T1000 (cell line): ENCODE measurements at regions not wholly inside any gene's neighbourhood (a gene's known extent, or its start where the extent isn't known, plus 50 kb on each side); places are given as distances from the start of the nearest gene placed in this dataset.

Experiments used
- DNase-seq: peaks from one replicate; lab custom pipeline; 2025; ENCODE audit warnings: mixed read lengths; lab: John Stamatoyannopoulos, UW

DNA sequence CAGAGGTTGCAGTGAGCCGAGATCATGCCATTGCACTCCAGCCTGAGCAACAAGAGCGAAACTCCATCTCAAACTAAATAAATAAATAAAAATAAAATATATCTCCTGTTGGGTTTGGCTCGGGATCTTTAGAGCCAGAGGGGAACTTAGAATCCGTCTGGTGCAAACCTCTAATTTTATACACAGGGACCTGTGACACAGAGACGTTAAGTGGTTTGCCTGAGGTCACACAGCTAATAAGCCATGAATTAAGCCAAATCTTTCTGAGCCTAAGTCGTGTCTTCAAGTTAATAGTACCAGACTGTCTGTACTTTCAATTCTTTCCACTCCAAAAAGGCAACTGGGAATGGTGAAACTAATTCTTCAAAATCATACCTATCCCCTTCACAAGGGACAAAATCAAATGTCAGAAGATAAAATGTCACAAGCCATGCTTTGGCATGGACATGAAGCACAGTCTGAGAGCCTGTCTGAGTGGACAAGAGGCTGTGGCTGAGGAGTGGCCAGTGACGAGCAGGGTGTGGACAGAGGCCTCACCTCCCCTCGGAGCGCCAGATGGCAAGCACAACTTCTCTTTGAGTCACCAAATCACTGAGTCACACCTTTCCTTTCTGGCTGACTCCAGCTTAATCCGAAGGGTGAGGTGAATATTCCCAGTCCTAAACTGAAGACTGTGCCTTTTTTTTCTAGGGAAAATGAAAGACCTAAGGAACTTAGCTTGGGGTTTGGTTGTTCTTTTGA lies 177.4 kb downstream of the TFAP2A start:
- DNase-seq, result no peak

DNA sequence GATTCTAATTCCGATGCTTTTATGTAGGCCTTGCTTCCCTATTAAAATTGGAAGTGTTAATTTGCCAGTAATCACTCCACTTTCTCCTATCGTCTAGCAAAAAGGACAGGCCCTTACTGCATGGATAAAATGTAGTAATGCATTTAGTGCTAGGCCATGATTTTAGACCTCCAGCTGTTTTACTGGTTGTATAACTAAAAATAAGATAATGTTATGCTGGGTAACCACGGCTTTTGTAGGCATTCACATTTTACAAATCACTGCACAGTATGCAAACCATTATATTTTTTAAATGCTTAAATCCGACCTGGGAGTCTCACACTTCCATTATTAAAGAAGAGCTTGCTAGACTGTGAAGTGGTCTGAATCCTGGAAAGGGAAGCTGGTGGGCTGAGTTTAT lies 179.5 kb downstream of the TFAP2A start:
- no peak for DNase-seq

DNA sequence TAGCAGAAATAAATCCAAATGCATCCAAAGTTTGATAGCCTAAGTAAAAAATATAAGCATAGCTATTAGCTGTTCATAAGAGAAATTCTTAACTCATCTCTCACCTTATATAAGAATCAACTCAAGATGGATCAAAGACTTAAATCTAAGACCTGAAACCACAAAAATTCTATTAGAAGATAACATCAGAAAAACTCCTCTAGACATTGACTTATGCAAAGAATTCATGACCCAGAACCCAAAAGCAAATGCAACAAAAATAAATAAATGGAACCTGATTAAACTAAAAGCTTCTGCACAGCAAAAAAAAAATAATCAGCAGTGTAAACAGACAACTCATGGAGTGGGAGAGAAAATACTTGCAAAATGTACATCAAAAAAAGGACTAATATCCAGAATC lies 184.3 kb downstream of the TFAP2A start:
- DNase-seq, result no peak

DNA sequence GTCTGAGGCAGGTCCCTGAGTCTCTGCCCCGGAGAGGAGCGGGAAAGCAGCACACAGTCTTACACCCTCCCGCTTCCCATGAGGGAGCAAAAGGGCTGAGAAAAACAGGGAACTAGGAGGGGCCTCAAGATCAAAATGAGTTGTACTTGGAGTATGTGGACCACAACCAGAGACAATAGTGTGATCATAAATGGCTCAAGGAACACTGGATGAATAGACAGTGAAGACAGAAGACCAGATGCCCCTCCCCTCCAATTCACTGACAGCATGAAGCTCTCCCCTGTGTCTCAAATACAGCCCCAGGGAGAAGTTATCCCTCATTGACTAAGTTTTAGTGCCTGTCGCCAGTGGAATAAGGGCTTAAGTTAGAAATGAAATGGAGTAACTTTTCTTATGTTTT lies 191.0 kb downstream of the TFAP2A start:
- DNase-seq, result no peak

DNA sequence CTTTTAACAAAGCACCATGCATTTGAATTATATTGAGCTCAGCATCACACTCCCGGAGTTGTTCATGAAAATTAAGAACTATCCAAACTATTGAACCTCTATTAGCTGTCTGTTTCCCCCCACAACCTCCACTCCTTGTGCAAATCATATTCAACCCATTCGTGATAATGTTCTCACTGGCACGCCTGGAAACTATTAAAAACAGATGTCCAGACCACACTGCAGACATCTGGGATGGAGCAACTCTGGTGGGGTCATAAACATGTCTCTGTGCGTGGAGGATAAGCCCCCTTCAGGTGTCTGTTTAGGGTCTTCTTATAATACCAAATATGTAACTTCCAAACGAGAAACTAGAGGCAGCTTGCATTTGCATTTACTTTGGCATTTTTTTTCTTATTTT lies 193.7 kb downstream of the TFAP2A start:
- DNase-seq, result no peak

DNA sequence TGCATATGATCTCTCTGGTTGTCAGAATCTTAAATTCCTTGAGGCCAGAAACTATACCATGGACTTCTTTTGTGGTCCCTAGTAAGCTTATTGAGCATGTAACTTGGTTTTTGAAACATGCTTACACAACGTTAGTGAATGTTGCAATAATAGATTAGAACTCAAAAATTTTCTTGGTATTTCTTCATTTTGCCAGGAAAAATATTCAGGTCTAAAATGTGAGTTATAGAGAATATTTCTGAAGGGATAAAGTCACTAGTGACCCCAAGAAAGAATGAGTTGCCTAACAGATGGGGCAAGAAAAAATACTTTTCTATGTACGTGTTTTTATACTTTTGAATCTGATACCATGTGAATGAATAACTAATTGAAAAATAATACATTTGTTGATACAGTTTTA lies 195.4 kb downstream of the TFAP2A start:
- DNase-seq, result no peak

DNA sequence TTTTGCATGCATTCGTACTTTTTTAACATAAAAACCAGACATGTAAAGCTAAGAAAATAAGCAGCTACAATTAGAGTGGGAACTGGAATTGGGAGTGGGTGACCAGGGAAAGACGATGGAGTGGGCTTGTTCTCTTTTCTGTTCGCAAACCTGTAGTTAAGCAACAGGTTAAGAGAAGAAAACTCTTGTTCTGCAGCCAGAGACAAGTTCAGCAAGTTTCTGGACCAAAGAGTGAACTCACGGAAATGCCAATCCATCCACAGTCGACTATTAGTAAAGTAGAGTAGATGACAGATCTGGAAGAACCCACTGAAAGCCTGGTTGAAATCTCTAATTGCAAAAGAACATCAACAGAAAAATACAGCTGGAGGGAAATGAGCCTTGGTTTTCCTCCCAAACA lies 197.8 kb downstream of the TFAP2A start:
- no peak for DNase-seq

DNA sequence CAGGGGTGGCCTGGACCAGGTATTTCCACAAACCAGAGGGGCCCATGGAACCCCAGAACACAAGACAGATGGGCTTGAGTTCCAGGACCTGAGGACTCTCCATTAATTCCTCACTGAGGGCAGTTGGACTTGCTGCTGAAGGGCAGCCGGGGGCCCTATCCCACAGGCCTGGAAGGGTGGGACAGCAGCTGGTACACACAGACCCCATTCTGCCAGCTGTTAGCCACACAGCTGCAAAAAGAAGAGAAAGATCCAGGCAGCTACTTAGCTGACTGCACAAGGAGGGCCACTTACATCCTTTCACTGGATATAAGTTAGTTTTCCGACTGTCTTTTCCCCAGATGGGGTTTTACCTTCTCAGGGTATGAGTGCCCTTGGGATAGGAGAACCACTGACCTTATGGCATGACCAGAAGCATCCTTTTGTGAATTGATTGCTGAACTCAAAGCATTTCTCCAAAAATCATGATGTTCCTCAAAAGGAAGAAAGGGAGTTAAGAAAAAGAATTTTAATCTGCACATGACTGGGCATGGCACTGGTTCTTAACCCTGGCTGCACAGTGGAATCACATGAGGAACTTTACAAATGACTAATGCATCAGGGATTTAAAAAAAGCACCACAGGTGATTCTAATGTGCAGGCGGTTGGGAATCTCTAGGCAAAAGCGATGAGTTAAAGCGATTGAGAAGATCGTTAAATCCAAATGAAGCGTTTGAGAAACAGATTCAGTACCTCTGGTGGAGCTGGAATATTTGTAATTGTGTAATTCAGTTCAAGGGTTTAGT lies 199.4 kb downstream of the TFAP2A start:
- no peak for DNase-seq

DNA sequence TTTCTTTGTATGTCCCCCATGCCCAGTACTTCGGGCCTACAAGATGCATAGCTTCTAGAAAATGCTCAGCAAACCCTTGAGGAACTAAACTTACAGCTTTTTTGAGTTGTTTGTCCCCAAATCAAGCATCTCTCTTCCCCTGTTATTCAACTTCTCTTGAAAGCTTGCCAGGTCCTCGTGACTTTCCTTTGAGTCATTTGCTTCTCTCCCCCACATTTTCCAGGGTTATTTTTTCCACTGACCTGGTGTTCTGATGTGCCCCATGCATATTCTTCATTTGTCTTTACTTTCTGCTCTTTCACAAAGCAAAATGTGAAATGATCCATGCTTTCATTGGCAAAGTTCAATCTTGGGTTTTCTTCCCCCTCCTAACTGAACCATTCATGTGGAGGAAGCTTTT lies 204.8 kb downstream of the TFAP2A start:
- peak; percentile 15 for DNase-seq

DNA sequence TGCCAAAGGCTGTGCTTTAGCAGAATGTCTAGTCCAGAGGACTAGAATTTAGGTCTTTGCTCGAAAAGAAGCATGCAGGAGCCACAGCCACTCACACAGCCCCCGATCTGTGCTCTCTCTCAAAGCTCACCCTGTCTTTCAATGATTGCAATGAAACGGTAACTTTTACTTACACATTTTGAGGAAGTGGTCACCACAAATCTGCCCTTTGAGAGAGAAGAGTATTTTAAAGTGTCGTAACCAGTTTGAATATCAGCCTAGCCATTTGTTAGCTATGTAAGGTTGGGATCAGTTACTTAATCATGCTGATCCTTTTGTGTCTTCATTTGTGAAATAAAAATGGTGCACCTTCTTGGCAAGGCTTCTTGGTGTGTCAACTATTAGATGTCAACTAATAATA lies 209.0 kb downstream of the TFAP2A start:
- no peak for DNase-seq

DNA sequence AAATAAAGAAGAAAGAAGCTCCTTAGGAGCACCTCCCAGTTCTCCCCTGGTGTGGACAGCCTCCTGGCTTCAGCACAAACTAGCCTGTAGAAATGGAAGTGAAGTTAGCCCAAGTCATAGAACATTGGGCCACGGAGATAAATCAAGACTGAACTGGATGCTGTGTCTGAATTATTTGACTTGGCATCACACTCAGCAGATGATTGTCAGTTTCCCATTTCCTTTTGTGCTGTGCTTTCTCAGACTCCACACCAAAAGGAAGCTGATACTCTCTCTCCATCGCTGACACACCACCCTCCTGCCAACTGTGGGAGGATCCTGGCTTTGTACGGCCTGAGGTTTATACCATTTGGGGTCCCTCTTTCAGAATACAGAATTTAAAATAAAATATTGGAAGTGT lies 209.8 kb downstream of the TFAP2A start:
- no peak for DNase-seq

DNA sequence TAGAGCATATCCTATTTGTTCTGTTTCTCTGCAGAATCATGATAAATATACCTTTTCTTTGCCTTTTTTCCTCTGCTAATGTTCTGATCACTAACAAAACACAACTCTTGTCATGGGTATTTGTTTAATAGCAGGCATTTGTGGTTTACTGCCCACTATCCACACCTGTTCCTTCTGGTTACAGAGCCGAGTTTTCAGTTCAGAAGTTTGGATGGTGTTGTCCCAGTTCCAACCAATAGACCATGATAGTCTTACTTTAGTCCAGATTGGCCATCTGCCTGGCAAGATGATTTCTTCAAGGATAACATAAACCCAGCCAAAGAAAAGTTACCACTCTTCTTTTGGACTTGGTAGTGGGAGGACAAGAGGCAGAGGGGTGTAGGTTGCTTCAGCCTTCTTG lies 211.2 kb downstream of the TFAP2A start:
- DNase-seq, result no peak

DNA sequence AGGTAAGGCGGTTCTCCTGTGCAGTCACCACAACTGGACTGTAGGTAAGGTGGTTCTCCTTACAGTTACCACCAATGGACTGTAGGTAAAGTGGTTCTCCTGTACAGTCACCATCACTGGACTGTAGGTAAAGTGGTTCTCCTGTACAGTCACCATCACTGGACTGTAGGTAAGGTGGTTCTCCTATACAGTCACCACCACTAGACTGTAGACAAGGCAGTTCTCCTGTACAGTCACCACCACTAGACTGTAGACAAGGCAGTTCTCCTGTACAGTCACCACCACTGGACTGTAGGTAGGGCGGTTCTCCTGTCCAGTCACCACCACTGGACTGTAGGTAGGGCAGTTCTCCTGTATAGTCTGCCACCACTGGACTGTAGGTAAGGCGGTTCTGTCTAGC lies 212.3 kb downstream of the TFAP2A start:
- no peak for DNase-seq

DNA sequence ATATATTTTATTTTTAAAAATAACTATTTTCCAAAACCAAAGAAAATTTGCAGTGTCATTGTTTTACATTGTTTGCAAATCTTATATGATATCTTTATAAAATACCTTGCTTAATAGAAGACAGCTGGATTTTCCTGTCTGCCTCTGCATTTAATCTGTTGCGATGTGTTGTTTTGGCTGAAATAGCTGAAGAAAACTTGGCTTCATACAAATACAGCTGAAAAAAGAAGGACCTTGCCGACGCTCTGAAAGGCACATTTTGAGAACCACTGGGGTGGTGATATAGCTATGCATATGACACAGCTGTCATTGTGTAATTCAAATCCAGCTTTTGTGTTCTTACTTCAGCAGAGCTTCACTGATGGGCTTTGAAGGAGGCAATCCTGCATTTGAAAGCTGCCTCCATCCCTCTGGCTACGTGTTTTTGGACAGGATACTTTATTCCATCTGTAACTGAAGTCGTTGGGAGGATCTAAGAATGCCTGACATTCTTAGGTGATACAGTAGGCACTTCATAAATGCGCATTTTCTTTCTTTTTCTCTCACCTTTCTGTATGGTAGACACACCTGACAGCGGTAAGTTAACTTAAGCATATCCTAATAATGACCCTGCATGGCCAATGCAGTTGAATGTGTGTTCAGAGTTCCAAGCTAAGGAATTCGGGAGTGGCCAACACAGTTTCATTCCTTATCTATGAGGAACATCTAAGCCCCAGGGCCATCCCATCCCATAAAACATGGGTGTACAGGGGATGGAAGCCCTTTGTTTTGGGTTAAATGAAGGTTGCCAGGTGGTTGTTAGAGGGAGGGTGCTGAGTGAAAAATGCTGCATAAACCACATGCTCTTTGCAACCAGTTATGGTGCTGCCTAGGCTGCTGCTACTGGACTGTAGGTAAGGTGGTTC lies 213.0 kb downstream of the TFAP2A start:
- DNase-seq, result no peak

DNA sequence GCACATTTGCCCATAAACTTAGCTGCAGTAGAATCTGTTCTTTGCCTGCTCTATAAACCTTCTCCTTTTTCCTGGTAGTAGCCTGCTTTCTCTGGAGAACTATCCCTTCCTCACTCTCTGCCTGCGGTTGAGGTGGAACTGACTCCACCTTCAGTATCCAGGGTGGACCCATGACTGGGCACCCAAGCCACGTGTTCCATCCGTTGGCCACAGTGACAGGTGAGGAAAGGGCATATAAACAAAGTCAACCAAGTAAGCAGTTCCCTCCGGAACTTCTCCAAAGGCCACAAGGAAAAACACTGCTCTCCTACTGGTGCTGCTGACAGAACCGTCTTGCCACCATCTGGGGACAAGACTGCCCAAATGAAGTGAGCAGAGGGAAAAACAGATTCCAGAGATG lies 218.8 kb downstream of the TFAP2A start:
- no peak for DNase-seq

DNA sequence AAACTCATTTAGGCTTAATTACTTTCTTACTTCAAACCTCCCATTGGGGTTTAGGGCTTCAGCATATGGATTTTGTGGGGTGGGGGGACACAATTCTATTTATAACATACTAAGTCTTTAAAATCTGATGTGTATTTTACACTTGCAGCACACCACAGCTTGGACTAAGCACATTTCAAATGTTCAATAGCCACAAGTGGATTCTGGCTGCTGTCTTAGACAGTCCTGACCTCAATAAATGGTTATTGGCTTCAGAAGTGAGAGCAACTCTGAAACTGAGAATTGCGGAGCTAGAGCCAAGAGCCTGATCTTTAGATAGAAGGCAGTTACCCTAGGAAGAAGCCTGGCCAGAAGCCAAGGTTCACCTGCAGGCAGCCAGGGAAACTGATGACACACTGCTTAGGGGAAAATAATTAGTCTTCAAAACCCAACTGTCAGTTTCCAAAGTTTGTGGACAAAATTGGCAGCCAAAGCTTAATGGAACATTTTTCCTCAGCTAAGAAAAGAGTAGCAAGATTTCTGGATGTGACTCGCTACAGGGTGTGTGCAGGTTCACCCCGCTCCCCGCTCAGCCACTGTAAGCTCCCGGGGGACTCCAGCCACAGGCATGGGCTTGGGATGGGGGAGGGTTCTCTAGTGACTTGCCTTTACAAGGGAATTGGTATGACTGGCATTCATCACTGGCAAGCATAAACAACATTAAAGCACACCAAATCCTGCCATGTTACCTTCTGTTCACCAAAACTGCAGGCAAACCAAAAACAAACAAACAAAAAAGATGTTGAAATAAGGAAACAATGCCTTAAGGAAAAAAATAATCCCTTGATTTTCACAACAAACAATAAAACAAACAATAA lies 219.8 kb downstream of the TFAP2A start:
- DNase-seq, result peak; percentile 57

DNA sequence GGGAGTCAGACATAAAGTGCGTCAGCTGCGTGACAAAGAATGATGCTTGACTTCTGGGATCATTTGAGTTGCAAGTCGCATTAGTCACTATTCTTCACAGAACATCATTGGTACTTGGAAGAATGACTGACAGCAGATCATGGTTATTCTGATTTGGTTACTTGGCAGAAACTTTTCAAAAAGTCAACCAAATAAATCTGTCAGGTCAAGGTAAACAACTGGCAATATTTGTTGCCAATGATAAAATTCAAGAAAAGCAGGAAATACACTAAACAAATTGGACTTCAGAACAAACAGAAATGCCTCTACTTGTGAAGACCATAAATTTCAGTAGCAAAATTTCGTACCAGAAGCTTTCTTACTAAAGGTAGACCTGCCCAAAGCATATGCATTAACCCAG lies 221.6 kb downstream of the TFAP2A start:
- DNase-seq, result no peak

DNA sequence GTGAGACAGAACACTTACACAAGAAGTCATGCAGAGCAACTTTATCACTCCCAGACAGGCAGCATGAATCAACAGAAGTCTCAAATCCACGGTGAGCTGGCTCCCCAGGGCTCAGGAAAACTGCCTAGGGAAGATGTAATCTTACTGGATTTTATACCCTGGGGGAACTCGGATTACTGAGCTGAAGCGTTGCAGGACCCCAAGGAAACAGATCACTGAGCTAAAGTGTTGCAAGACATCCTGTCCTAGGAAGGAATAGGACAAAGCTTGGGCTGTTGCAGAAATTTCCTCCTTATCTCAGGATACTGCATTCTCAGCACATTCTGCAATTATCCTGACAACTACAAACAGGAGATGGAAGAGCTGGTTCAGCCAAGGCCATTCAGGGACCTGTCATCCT lies 224.8 kb downstream of the TFAP2A start:
- DNase-seq, result peak; percentile 62

DNA sequence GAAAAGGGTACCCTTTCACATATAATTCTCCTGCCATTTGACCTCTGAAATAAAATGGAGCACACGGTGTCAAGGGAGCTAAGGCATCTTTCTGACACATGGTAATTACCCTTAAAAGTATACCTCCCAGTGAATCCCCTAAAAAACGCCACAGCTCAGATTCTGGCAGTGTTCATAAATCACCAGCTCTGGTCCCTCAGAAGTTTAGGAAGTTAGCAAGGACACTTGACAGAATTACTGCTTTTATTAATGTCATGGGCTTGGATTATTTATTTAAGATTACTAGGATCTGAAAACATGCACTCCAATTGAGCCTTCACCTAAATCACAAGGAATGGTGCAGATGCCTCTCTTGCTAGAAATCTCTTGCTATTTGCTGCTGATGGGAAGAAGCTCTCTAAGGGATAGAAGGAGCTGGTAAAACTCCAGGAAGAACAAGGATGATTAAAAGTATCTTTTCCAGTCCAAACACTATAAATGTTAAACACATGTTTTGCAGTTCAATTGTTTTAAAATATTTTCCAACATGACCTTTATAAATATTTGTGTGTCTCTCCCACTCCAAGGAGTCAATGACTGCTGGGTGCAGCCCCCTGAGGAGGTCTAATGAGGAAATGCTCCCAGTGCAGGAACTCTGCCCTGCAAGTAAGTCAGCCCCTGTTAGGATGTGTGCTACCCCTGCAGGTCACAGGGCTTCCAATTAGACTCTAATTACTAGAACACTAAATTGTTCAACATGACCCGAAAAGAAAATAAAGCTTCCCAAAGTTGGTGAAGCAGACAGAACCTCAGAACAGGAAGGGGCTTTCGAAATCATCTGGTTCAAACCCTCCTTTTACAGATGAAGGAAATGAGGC lies 230.3 kb downstream of the TFAP2A start:
- DNase-seq, result no peak

DNA sequence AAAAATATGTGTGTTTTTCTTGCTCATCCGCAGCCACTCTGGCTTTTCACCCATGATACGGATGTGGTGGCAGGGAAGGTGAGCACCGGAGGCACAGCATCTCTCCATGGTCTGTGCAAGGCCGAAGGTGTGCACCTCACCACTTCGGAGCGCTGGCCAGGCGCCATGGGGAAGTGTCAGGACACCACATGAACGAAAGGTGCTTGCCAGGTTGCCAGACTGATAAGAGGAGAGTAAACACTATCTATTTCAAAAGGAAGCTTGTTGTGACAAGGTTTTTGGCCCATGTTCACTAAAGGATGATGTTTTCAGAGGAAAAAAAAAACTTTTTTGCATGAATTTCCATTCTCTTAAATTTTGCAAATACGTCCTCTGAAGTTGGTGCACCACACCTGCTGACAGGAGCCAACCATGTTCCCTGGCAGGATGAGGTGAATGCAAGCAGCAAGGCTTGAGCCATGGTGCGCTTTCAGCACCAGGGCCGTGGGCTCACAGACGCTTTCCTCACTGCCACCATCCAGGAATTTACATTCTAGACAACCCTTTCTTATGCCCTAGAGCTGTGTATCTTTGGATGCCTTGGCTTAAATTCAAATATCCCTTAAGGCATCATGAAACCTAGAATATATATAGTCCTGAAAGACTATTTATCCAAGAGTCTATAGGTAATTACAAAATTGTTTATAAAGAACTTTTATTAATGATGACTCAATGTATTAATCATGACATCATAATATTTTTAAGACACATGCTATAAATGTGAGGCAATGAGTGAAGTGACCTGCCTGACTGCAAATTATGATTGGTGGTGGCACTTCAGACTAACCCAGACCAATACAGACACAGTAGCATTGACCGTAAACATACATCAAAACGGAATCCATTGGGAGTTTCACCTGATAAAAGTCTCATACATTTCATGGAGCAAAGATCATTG lies 234.5 kb downstream of the TFAP2A start:
- DNase-seq, result no peak
